CD14-positive monocyte (primary cell): ENCODE measurements at regions not wholly inside any gene's neighbourhood (a gene's known extent, or its start where the extent isn't known, plus 50 kb on each side); places are given as distances from the start of the nearest gene placed in this dataset.

Experiments used
- DNase-seq, 3 donors: peaks; one replicate each; pipeline ENCODE4 v3.0.0-alpha.2; 2011 to 2022
- H2AFZ ChIP-seq: 2 replicates; pipeline ENCODE4 v1.6.0; 2012; ENCODE audit warnings: mild to moderate bottlenecking, low read depth, low read length, inconsistent platforms; ENCODE audit not compliant: insufficient read depth, poor library complexity, severe bottlenecking
- H3K27ac ChIP-seq, 2 donors: 1 replicate in 1 of 2; 2 replicates in 1 of 2; pipeline ENCODE4 v1.5.1; 2012 to 2013; ENCODE audit warnings: low read length in 2 of 2, control low read depth in 1 of 2, inconsistent platforms in 1 of 2, low read depth in 1 of 2, mild to moderate bottlenecking in 1 of 2
- H3K27me3 ChIP-seq, 2 donors: one replicate each; pipeline versions ENCODE4 v1.6.0 to v1.6.1; 2011 to 2013; ENCODE audit warnings: low read length in 2 of 2; ENCODE audit not compliant: control insufficient read depth in 2 of 2, insufficient read depth in 2 of 2
- H3K36me3 ChIP-seq, 2 donors: replicated peaks in 1 of 2; 1 replicate in 1 of 2; 2 replicates in 1 of 2; pipeline versions ENCODE4 v1.5.1 to v1.6.1; 2012 to 2013; ENCODE audit warnings: low read length in 2 of 2, control low read depth in 1 of 2, inconsistent platforms in 1 of 2, mild to moderate bottlenecking in 1 of 2; ENCODE audit not compliant: insufficient read depth in 2 of 2, control insufficient read depth in 1 of 2
- H3K4me1 ChIP-seq, 2 donors: 1 replicate in 1 of 2; 2 replicates in 1 of 2; pipeline versions ENCODE4 v1.5.1 to v1.6.1; 2012 to 2013; ENCODE audit warnings: low read length in 2 of 2, control low read depth in 1 of 2, inconsistent platforms in 1 of 2, mild to moderate bottlenecking in 1 of 2, moderate library complexity in 1 of 2; ENCODE audit not compliant: insufficient read depth in 2 of 2, control insufficient read depth in 1 of 2
- H3K4me2 ChIP-seq: replicated peaks from 2 replicates; pipeline ENCODE3; 2012; ENCODE audit warnings: low read length, moderate library complexity, mild to moderate bottlenecking; ENCODE audit not compliant: poor library complexity, severe bottlenecking; ENCODE audit errors: extremely low read depth
- H3K4me3 ChIP-seq, 3 experiments: fragments of 200-600 bp in 1 of 3; sonication (generic) in 1 of 3; replicated peaks in 1 of 3; 1 replicate in 2 of 3; 2 replicates in 1 of 3; pipeline ENCODE4 v1.5.1; 2011 to 2013; ENCODE audit warnings: low read length in 3 of 3, mild to moderate bottlenecking in 3 of 3, control low read depth in 2 of 3, low read depth in 2 of 3, inconsistent platforms in 1 of 3, moderate library complexity in 1 of 3
- H3K79me2 ChIP-seq: 2 replicates; pipeline ENCODE4 v1.6.0; 2012; ENCODE audit warnings: mild to moderate bottlenecking, control low read depth, inconsistent platforms, low read length, moderate library complexity; ENCODE audit not compliant: insufficient read depth
- H3K9ac ChIP-seq: 2 replicates; pipeline ENCODE4 v1.6.0; 2017; ENCODE audit warnings: low read length, mild to moderate bottlenecking; ENCODE audit not compliant: insufficient read depth, poor library complexity, severe bottlenecking
- H3K9me3 ChIP-seq, 2 donors: replicated peaks in 1 of 2; 1 replicate in 1 of 2; 2 replicates in 1 of 2; pipeline versions ENCODE4 v1.5.1 to v1.6.1; 2012 to 2013; ENCODE audit warnings: low read length in 2 of 2, control low read depth in 1 of 2; ENCODE audit not compliant: control insufficient read depth in 1 of 2, insufficient read depth in 1 of 2
- H4K20me1 ChIP-seq: 2 replicates; pipeline ENCODE4 v1.6.0; 2012; ENCODE audit warnings: mild to moderate bottlenecking, low read length, control low read depth, moderate library complexity; ENCODE audit not compliant: insufficient read depth
- H3K27ac Mint-ChIP-seq, 7 donors: one replicate each; pipeline ENCODE4 v1.8.0; 2020; ENCODE audit warnings: mild to moderate bottlenecking in 7 of 7, mixed read lengths in 7 of 7, moderate library complexity in 6 of 7, inconsistent platforms in 2 of 7
- H3K27me3 Mint-ChIP-seq, 3 donors: one replicate each; pipeline ENCODE4 v1.8.0; 2021 to 2022; ENCODE audit warnings: low read depth in 3 of 3, mild to moderate bottlenecking in 3 of 3, mixed read lengths in 3 of 3, moderate library complexity in 3 of 3, inconsistent platforms in 1 of 3
- H3K36me3 Mint-ChIP-seq, 2 donors: one replicate each; pipeline ENCODE4 v1.8.0; 2020; ENCODE audit warnings: mixed read lengths in 2 of 2, inconsistent platforms in 1 of 2, mild to moderate bottlenecking in 1 of 2
- H3K4me1 Mint-ChIP-seq: one replicate; pipeline ENCODE4 v1.8.0; 2020; ENCODE audit warnings: mild to moderate bottlenecking, mixed read lengths
- H3K4me3 Mint-ChIP-seq, 2 donors: one replicate each; pipeline ENCODE4 v1.8.0; 2020; ENCODE audit warnings: mild to moderate bottlenecking in 2 of 2, mixed read lengths in 2 of 2, moderate library complexity in 1 of 2
- H3K9me3 Mint-ChIP-seq, 7 donors: one replicate each; pipeline ENCODE4 v1.8.0; 2020 to 2022; ENCODE audit warnings: mixed read lengths in 7 of 7, mild to moderate bottlenecking in 6 of 7, moderate library complexity in 6 of 7, inconsistent platforms in 2 of 7
- WGBS: methylation state at CpG from one replicate; pipeline ENCODE4 v1.1.5; 2013; ENCODE audit warnings: missing lambda C conversion rate; ENCODE audit not compliant: insufficient coverage; 5-methylcytosine and 5-hydroxymethylcytosine counted together
- intact Hi-C, 2 donors: fragments of 100-400 bp; cut with micrococcal nuclease; formaldehyde crosslinking; loops; one replicate each; pipeline versions ENCODE4 v1.15.0 to v1.15.1; 2023
- TF ChIP-seq, protein P1 (sequence below): fragments of 200-600 bp; IDR thresholded peaks from one replicate; pipeline ENCODE4 v1.8.0; 2022; ENCODE audit warnings: antibody characterized with exemption, mild to moderate bottlenecking

DNA sequence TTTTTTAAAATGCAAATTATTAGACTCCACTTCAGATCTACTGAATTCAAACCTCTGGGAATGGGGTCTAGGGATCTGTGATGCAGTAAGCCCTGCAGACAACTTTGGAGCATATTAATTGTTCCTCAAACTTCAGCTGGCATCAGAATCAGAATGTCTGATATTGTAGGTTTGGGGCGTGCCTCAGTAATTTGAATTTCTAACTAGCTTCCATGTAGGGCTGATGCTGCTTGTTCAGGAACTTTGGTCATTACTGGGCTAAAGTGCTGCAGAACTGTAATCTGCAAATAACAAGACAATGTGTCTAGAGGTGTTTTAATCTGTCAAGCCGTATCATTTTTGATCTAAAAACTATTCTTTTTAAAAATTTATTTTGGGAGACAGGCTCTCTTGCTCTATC, 1719.7 kb upstream of the PIK3C3 start:
- no peaks in the 10 kb centered on the region for H3K4me1 ChIP-seq
- Mint-ChIP-seq H3K9me3 (peaks cover 0 to 5% (median 0%) of the 10 kb centered on the region in 7 donors), H3K4me3 (no peak overlapping the region), H3K36me3 (no peaks in the 10 kb centered on the region), H3K4me1 (no peaks in the 10 kb centered on the region), H3K27me3 (no peaks in the 10 kb centered on the region), H3K27ac (no peak overlapping the region)
- H3K9ac ChIP-seq, result no peak overlapping the region
- no peak overlapping the region for H3K4me2 ChIP-seq
- H3K36me3 ChIP-seq, result no peaks in the 10 kb centered on the region
- H3K9me3 ChIP-seq, result no peaks in the 10 kb centered on the region
- no peak for DNase-seq
- no peaks in the 10 kb centered on the region for H4K20me1 ChIP-seq
- no peaks in the 10 kb centered on the region for H3K27me3 ChIP-seq
- WGBS, result no CpG with 5 or more reads among the region's 2 CpGs
- TF ChIP-seq, protein P1, sequence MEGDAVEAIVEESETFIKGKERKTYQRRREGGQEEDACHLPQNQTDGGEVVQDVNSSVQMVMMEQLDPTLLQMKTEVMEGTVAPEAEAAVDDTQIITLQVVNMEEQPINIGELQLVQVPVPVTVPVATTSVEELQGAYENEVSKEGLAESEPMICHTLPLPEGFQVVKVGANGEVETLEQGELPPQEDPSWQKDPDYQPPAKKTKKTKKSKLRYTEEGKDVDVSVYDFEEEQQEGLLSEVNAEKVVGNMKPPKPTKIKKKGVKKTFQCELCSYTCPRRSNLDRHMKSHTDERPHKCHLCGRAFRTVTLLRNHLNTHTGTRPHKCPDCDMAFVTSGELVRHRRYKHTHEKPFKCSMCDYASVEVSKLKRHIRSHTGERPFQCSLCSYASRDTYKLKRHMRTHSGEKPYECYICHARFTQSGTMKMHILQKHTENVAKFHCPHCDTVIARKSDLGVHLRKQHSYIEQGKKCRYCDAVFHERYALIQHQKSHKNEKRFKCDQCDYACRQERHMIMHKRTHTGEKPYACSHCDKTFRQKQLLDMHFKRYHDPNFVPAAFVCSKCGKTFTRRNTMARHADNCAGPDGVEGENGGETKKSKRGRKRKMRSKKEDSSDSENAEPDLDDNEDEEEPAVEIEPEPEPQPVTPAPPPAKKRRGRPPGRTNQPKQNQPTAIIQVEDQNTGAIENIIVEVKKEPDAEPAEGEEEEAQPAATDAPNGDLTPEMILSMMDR, result no peak
- intact Hi-C loops, result no loop called here
- H2AFZ ChIP-seq, result no peak overlapping the region
- no peak overlapping the region for H3K4me3 ChIP-seq
- no peaks in the 10 kb centered on the region for H3K79me2 ChIP-seq
- no peak overlapping the region for H3K27ac ChIP-seq

DNA sequence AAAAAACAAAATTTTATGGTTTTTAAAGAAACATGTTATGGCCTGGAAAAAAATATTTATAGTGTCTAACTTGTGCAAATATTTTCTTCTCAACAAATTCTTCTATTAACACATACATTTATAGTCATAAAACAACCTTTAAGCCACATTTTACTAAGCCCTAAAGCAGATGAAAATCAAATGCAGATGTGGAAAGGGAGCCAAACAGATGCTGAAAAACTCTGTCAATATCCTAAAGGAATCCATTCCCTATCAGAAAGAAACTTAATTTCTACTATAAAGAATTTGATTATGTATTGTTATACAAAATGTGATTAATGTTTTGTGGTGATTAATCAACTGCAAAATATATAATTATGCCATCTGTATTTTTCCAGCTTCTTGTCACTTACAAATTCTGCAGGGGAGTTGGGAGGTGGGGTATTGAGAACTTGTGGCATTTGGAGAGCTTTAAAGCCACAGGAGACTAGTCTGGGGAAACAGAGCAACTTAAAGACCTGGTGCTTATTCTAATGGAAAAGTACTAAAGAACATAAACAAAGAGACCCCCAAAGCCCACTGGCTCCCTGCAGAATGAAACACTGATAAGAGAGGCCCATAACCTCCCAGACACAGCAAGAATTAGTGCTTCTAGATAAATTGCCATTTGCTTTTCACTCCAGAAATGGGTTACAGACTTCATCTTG, 1721.0 kb upstream of the PIK3C3 start:
- H3K4me3 ChIP-seq, result no peak overlapping the region
- no peak overlapping the region for H3K4me3 Mint-ChIP-seq
- TF ChIP-seq, protein P1, result no peak
- H4K20me1 ChIP-seq, result no peaks in the 10 kb centered on the region
- intact Hi-C loops, result no loop called here
- no peaks in the 10 kb centered on the region for H3K36me3 Mint-ChIP-seq
- no peak for DNase-seq
- no peaks in the 10 kb centered on the region for H3K36me3 ChIP-seq
- no peaks in the 10 kb centered on the region for H3K9me3 ChIP-seq
- H3K27me3 ChIP-seq, result no peaks in the 10 kb centered on the region
- H3K9me3 Mint-ChIP-seq, result peaks cover 0 to 8% (median 0%) of the 10 kb centered on the region in 7 donors
- no peak overlapping the region for H3K27ac ChIP-seq
- no peak overlapping the region for H3K4me2 ChIP-seq
- H3K27me3 Mint-ChIP-seq, result no peaks in the 10 kb centered on the region
- no peaks in the 10 kb centered on the region for H3K79me2 ChIP-seq
- no peaks in the 10 kb centered on the region for H3K4me1 ChIP-seq
- H3K9ac ChIP-seq, result no peak overlapping the region
- H3K4me1 Mint-ChIP-seq, result no peaks in the 10 kb centered on the region
- H3K27ac Mint-ChIP-seq, result no peak overlapping the region
- H2AFZ ChIP-seq, result no peak overlapping the region
